GM12874 (cell line): ENCODE measurements at regions not wholly inside any gene's neighbourhood (a gene's known extent, or its start where the extent isn't known, plus 50 kb on each side); places are given as distances from the start of the nearest gene placed in this dataset.

Experiments used
- CTCF ChIP-seq: IDR thresholded peaks from 2 replicates; pipeline ENCODE4 v1.5.1; 2011; ENCODE audit warnings: low read depth, mild to moderate bottlenecking, control low read depth, low read length, moderate library complexity; ENCODE audit not compliant: insufficient read depth

GRCh38 chr15:66961901-66962300, 103.5 kb upstream of the SMAD3 start:
- no peak for TF ChIP-seq CTCF

- TF ChIP-seq CTCF: no peak
Measured at GRCh38 chr15:66962522-66962921, 102.9 kb upstream of the SMAD3 start.

- TF ChIP-seq CTCF: no peak
Measured at GRCh38 chr15:66963084-66963483, 102.3 kb upstream of the SMAD3 start.

- no peak for TF ChIP-seq CTCF
Measured at GRCh38 chr15:66963710-66964109, 101.7 kb upstream of the SMAD3 start.

- TF ChIP-seq CTCF: no peak
Measured at GRCh38 chr15:66964111-66964738, 101.2 kb upstream of the SMAD3 start.

- TF ChIP-seq CTCF: no peak
Measured at GRCh38 chr15:66964791-66965190, 100.6 kb upstream of the SMAD3 start.

GRCh38 chr15:66965201-66965900, 100.1 kb upstream of the SMAD3 start:
- no peak for TF ChIP-seq CTCF
